Muscle of leg (tissue), 3 donors: ENCODE measurements at regions not wholly inside any gene's neighbourhood (a gene's known extent, or its start where the extent isn't known, plus 50 kb on each side); places are given as distances from the start of the nearest gene placed in this dataset.

Experiments
- DNase-seq: peaks from one replicate; pipeline ENCODE4 v3.0.0; 2013
- H3K27ac ChIP-seq: one replicate; pipeline ENCODE4 v1.5.1; 2013; ENCODE audit warnings: mild to moderate bottlenecking, low read length, control low read depth
- H3K27me3 ChIP-seq: one replicate; pipeline ENCODE4 v1.6.1; 2013; ENCODE audit warnings: low read length; ENCODE audit not compliant: control insufficient read depth, insufficient read depth
- H3K36me3 ChIP-seq: one replicate; pipeline ENCODE4 v1.6.1; 2013; ENCODE audit warnings: low read length; ENCODE audit not compliant: control insufficient read depth, insufficient read depth
- H3K4me1 ChIP-seq: one replicate; pipeline ENCODE4 v1.6.1; 2013; ENCODE audit warnings: low read length; ENCODE audit not compliant: control insufficient read depth, insufficient read depth
- H3K4me3 ChIP-seq: one replicate; pipeline ENCODE4 v1.5.1; 2013; ENCODE audit warnings: low read length, control low read depth
- H3K9me3 ChIP-seq: replicated peaks from 2 replicates; pipeline ENCODE4 v1.6.1; 2013; ENCODE audit warnings: low read depth, low read length; ENCODE audit not compliant: control insufficient read depth
- WGBS: methylation state at CpG from one replicate; pipeline ENCODE4 v1.1.5; 2013; ENCODE audit warnings: missing lambda C conversion rate; ENCODE audit not compliant: insufficient coverage; 5-methylcytosine and 5-hydroxymethylcytosine counted together

DNA sequence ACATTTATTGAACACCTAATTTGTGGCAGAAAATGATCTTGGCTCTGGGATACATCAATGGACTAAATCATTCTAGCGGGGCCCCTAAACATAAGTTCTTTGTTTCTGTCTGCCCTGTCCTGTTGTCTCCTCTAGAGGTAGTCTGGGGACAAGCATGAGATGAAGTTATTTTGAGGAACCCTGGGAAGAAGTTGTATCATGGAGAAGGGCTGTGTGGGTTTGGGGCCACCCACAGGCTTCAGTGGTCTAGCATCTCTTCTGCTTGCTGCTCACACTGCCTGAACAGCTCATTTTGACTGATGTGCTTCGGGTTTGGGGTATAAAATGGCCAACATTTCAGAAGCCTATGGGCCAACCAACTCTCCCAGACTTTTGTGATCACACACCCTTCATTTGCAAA lies 50.3 kb upstream of the OSBPL11 start:
- DNase-seq, result no peak
- 92% methylated on average over 1 of the region's 2 CpGs for WGBS
- Histone ChIP-seq H3K27ac (no peak overlapping the region), H3K4me1 (no peaks in the 10 kb centered on the region), H3K27me3 (no peaks in the 10 kb centered on the region), H3K36me3 (no peaks in the 10 kb centered on the region), H3K4me3 (no peak overlapping the region), H3K9me3 (no peaks in the 10 kb centered on the region)

GRCh38 chr3:125646581-125646980 lies 51.3 kb upstream of the OSBPL11 start:
- H3K27ac ChIP-seq, result no peak overlapping the region
- 64% methylated on average over 1 of the region's 1 CpG for WGBS
- H3K4me3 ChIP-seq, result no peak overlapping the region

GRCh38 chr3:125647318-125648014 lies 52.2 kb upstream of the OSBPL11 start:
- Histone ChIP-seq H3K9me3 (no peaks in the 10 kb centered on the region), H3K27ac (no peak overlapping the region), H3K4me1 (no peaks in the 10 kb centered on the region), H3K4me3 (no peak overlapping the region), H3K27me3 (no peaks in the 10 kb centered on the region), H3K36me3 (no peaks in the 10 kb centered on the region)
- WGBS, result 71% methylated on average over 2 of the region's 8 CpGs
- DNase-seq, result no peak

More at GRCh38 chr3:125646581-125646980, 51.3 kb upstream of the OSBPL11 start:
- Histone ChIP-seq H3K36me3 (no peaks in the 10 kb centered on the region), H3K4me1 (no peaks in the 10 kb centered on the region), H3K27me3 (no peaks in the 10 kb centered on the region), H3K9me3 (no peaks in the 10 kb centered on the region)
- no peak for DNase-seq

DNA sequence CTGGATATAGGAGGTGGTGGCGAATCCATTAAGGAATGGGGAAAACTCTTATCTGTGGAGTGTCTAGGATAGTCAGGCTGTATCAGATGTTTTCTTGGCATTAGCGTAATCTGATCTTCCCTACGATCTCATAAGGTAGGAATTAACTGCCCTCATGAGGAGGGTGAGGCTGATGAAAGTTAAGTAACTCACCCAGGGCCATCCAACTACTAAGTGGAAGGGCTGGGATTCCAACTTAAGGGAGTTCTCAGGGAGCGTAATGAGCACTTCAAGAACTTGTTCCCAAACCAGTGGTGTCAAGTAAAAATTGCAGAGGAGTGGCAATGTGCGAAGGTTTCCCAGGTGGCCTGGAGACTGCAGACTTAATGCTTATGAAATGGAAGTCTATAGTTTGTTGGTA lies 55.9 kb upstream of the OSBPL11 start:
- H3K9me3 ChIP-seq, result no peaks in the 10 kb centered on the region
- no peaks in the 10 kb centered on the region for H3K36me3 ChIP-seq
- no peaks in the 10 kb centered on the region for H3K4me1 ChIP-seq
- DNase-seq, result no peak
- H3K4me3 ChIP-seq, result no peak overlapping the region
- WGBS, result 69% methylated on average over 4 of the region's 5 CpGs
- no peaks in the 10 kb centered on the region for H3K27me3 ChIP-seq
- no peak overlapping the region for H3K27ac ChIP-seq

- WGBS, result 38% methylated on average over 1 of the region's 4 CpGs
- Histone ChIP-seq H3K4me1 (no peaks in the 10 kb centered on the region), H3K36me3 (no peaks in the 10 kb centered on the region), H3K9me3 (no peaks in the 10 kb centered on the region), H3K27me3 (no peaks in the 10 kb centered on the region), H3K27ac (no peak overlapping the region), H3K4me3 (no peak overlapping the region)
- no peak for DNase-seq
Measured at GRCh38 chr3:125652349-125652748, 57.1 kb upstream of the OSBPL11 start.

DNA sequence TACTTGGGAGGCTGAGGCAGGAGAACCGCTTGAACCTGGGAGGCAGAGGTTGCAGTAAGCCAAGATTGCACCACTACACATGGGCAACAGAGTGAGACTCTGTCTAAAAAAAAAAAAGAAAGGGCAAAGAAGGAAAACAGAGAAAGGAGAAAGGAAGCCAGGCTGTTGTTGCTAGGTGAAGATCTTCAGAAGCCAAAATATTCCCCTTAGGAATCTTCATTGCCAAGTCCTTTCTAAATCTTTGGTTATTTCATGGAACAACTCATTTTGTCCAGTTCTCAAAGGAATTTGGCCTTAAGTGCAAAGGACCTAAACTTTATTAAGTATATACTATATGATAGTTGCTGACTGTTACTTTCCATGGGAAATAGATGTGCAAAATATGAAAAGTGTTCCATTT lies 59.2 kb upstream of the OSBPL11 start:
- Histone ChIP-seq H3K36me3 (no peaks in the 10 kb centered on the region), H3K27me3 (no peaks in the 10 kb centered on the region), H3K4me3 (no peak overlapping the region), H3K9me3 (no peaks in the 10 kb centered on the region), H3K4me1 (no peaks in the 10 kb centered on the region), H3K27ac (no peak overlapping the region)
- peak; percentile 29 for DNase-seq
- WGBS, result no CpG with 5 or more reads among the region's 1 CpG

DNA sequence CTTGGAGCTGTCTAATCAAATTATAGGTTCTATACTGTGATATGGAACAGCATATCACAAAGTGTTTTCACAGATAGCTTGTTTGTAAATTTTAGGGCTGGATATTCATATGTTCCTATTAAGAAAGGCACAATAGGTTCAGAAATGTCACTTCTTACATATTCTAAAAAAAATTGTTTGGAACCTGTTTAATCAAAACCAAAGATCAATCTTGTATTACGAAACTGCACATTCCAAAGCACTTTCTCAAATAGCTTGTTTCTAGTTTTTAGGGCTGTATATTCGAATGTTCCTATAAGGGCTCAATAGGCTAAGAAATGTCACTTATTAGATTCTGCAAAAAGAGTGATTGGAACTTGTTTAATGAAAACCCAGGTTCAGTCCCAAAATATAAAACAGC lies 67.4 kb upstream of the OSBPL11 start:
- Histone ChIP-seq H3K27ac (no peak overlapping the region), H3K9me3 (no peaks in the 10 kb centered on the region), H3K36me3 (no peaks in the 10 kb centered on the region), H3K4me3 (no peak overlapping the region), H3K4me1 (no peaks in the 10 kb centered on the region), H3K27me3 (no peaks in the 10 kb centered on the region)
- WGBS, result no CpG with 5 or more reads among the region's 2 CpGs
- no peak for DNase-seq

- Histone ChIP-seq H3K9me3 (no peaks in the 10 kb centered on the region), H3K36me3 (no peaks in the 10 kb centered on the region), H3K4me1 (no peaks in the 10 kb centered on the region), H3K4me3 (no peak overlapping the region), H3K27me3 (no peaks in the 10 kb centered on the region), H3K27ac (no peak overlapping the region)
- DNase-seq, result no peak
- no CpG with 5 or more reads among the region's 1 CpG for WGBS
Measured at GRCh38 chr3:125670352-125670751, 75.1 kb upstream of the OSBPL11 start.

DNA sequence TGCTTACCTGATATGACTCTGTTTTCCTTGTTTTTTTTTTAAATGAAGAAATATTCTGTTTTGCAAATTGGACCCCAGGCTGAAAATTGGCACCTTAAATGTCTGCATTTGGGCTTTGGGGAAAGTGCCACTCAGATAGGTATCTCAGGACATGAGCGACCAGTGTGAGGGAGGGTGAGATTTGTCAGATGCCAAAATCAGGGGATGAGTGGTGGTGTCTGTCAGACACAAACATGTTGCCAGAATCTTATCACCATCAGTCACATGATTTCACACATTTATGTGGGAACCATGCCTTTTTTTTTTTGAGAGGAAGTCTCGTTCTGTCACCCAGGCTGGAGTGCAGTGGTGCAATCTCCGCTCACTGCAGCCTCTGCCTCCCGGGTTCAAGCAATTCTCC lies 75.6 kb upstream of the OSBPL11 start:
- no CpG with 5 or more reads among the region's 4 CpGs for WGBS
- Histone ChIP-seq H3K9me3 (no peaks in the 10 kb centered on the region), H3K4me3 (no peak overlapping the region), H3K36me3 (no peaks in the 10 kb centered on the region), H3K4me1 (no peaks in the 10 kb centered on the region), H3K27ac (no peak overlapping the region), H3K27me3 (no peaks in the 10 kb centered on the region)
- DNase-seq, result no peak

GRCh38 chr3:125671461-125672243 lies 76.4 kb upstream of the OSBPL11 start:
- no peaks in the 10 kb centered on the region for H3K9me3 ChIP-seq
- no peaks in the 10 kb centered on the region for H3K27me3 ChIP-seq
- 93% methylated on average over 38 of the region's 39 CpGs for WGBS
- H3K27ac ChIP-seq, result no peak overlapping the region
- no peaks in the 10 kb centered on the region for H3K4me1 ChIP-seq
- no peaks in the 10 kb centered on the region for H3K36me3 ChIP-seq
- no peak for DNase-seq
- no peak overlapping the region for H3K4me3 ChIP-seq
